Chondrocyte (in vitro differentiated cells): ENCODE measurements at regions not wholly inside any gene's neighbourhood (a gene's known extent, or its start where the extent isn't known, plus 50 kb on each side); places are given as distances from the start of the nearest gene placed in this dataset.

ENCODE experiments used
- DNase-seq: peaks from one replicate; pipeline ENCODE4 v3.0.0; 2021; ENCODE audit warnings: mixed read lengths, low spot score
- H3K27ac Mint-ChIP-seq: one replicate; pipeline ENCODE4 v1.8.0; 2021; ENCODE audit warnings: mild to moderate bottlenecking, moderate library complexity, mixed read lengths; ENCODE audit not compliant: unreplicated experiment
- H3K27me3 Mint-ChIP-seq: 2 replicates; pipeline ENCODE4 v1.8.0; 2021; ENCODE audit warnings: low read depth, mixed read lengths
- H3K36me3 Mint-ChIP-seq: 2 replicates; pipeline ENCODE4 v1.8.0; 2021; ENCODE audit warnings: low read depth, mixed read lengths
- H3K4me1 Mint-ChIP-seq: 2 replicates; pipeline ENCODE4 v1.8.0; 2021; ENCODE audit warnings: low read depth, mild to moderate bottlenecking, mixed read lengths
- H3K4me3 Mint-ChIP-seq: one replicate; pipeline ENCODE4 v1.8.0; 2021; ENCODE audit warnings: mild to moderate bottlenecking, moderate library complexity, mixed read lengths; ENCODE audit not compliant: unreplicated experiment
- H3K9me3 Mint-ChIP-seq: 2 replicates; pipeline ENCODE4 v1.8.0; 2021; ENCODE audit warnings: low read depth, mixed read lengths
- TF ChIP-seq, protein P1 (sequence below): fragments of 200-600 bp; sonication (generic); IDR thresholded peaks from 2 replicates; pipeline ENCODE4 v1.5.0; 2021; ENCODE audit warnings: antibody characterized with exemption, mild to moderate bottlenecking, moderate library complexity

- DNase-seq, result no peak
- TF ChIP-seq, protein P1, sequence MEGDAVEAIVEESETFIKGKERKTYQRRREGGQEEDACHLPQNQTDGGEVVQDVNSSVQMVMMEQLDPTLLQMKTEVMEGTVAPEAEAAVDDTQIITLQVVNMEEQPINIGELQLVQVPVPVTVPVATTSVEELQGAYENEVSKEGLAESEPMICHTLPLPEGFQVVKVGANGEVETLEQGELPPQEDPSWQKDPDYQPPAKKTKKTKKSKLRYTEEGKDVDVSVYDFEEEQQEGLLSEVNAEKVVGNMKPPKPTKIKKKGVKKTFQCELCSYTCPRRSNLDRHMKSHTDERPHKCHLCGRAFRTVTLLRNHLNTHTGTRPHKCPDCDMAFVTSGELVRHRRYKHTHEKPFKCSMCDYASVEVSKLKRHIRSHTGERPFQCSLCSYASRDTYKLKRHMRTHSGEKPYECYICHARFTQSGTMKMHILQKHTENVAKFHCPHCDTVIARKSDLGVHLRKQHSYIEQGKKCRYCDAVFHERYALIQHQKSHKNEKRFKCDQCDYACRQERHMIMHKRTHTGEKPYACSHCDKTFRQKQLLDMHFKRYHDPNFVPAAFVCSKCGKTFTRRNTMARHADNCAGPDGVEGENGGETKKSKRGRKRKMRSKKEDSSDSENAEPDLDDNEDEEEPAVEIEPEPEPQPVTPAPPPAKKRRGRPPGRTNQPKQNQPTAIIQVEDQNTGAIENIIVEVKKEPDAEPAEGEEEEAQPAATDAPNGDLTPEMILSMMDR, result no peak
- H3K27me3 Mint-ChIP-seq, result peaks cover 80% of the 10 kb centered on the region
- H3K9me3 Mint-ChIP-seq, result no peaks in the 10 kb centered on the region
- no peaks in the 10 kb centered on the region for H3K36me3 Mint-ChIP-seq
- no peaks in the 10 kb centered on the region for H3K4me1 Mint-ChIP-seq
- no peak overlapping the region for H3K4me3 Mint-ChIP-seq
- H3K27ac Mint-ChIP-seq, result no peak overlapping the region
These were observed 52.7 kb upstream of the SYT6 start for GRCh38 chr1:114206392-114206791.

DNA sequence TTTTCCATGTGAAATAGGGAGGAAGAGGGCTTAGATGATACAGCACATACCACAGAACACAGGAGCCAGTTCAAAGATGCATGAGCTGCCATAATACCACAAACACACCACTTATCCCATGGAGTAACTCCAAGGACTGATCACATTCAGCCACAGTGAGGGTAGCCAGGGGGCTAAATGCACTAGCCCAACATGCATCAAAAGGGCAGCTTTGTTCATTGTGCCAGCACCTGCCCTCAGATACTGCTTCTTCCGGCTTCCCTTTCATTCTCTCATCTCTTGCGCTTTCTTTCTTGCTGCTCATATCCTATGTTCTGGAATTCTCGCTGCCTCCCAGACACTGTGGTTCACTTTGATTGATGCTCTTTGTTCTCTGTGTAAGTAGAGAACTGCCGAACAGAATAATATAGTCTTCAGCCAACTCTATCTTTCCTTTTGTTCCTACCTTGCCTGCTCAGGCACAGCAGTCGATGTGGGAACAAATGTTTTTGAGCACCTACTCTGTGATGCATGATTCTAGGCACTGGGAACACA is 50.0 kb upstream of the SYT6 start:
- peaks cover 2% of the 10 kb centered on the region for H3K36me3 Mint-ChIP-seq
- no peak overlapping the region for H3K27ac Mint-ChIP-seq
- H3K9me3 Mint-ChIP-seq, result no peaks in the 10 kb centered on the region
- H3K27me3 Mint-ChIP-seq, result peaks cover 81% of the 10 kb centered on the region
- TF ChIP-seq, protein P1, result no peak
- no peak for DNase-seq
- no peak overlapping the region for H3K4me3 Mint-ChIP-seq
- no peaks in the 10 kb centered on the region for H3K4me1 Mint-ChIP-seq
